ENCODE measurements at regions not wholly inside any gene's neighbourhood (a gene's known extent, or its start where the extent isn't known, plus 50 kb on each side); places are given as distances from the start of the nearest gene placed in this dataset.

GRCh38 chr2:188102881-188103280 lies 188.8 kb upstream of the GULP1 start:
- FAIRE-seq (no peak), DNase-seq (ENCODE audit: low spot score in 2 of 2) (no peak)

DNA sequence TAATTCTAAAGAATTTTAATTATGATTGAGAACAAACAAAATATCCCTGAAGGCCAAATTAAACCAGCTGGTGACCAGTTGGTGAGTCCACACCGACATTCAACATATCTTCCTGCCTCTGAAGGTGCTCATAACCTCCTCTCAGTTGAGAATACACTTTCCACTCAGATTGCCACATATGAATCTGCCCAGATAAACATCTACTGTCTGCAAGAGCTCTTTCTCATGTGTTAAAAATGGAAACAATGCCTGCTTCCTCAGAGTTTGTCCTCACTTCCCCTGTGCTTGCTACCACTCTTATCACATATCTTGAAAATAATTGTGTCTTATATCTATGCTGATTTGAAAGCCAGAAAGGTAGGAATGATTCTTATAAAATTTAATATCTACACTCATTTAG lies 177.7 kb upstream of the GULP1 start:
- no peak for FAIRE-seq
- no peak for DNase-seq (ENCODE audit: low spot score in 2 of 2)

- FAIRE-seq (no peak), DNase-seq (ENCODE audit: low spot score in 2 of 2) (no peak)
Measured at GRCh38 chr2:188117706-188118105, 174.0 kb upstream of the GULP1 start.

GRCh38 chr2:188118431-188118830 lies 173.2 kb upstream of the GULP1 start:
- FAIRE-seq (no peak), DNase-seq (ENCODE audit: low spot score in 2 of 2) (no peak)

GRCh38 chr2:188119112-188119838 lies 172.4 kb upstream of the GULP1 start:
- FAIRE-seq, result no peak

GRCh38 chr2:188122985-188123384 lies 168.7 kb upstream of the GULP1 start:
- FAIRE-seq, result no peak
- no peak for DNase-seq (ENCODE audit: low spot score in 2 of 2)

More at GRCh38 chr2:188119112-188119838, 172.4 kb upstream of the GULP1 start:
- no peak for DNase-seq (ENCODE audit: low spot score in 2 of 2)

DNA sequence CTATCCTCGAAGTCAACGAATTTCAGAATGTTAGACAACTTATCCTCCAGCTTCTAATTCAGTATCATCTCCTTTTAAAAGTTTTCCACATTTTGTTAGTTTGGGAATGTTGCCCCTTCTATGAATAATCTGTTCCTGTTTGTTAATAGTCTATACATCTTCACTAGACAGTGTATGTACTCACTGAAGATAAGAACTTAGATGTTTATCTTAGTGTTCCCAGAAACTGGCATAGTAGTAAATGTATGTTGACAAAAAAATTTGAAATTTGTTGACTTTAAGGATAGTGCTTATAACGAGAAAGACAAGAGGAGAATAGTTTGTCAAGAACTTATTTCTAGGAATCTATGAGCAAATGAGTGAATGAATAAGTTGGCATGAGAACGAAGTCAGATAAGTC lies 162.0 kb upstream of the GULP1 start:
- DNase-seq (ENCODE audit: low spot score in 2 of 2), result no peak
- FAIRE-seq, result no peak

DNA sequence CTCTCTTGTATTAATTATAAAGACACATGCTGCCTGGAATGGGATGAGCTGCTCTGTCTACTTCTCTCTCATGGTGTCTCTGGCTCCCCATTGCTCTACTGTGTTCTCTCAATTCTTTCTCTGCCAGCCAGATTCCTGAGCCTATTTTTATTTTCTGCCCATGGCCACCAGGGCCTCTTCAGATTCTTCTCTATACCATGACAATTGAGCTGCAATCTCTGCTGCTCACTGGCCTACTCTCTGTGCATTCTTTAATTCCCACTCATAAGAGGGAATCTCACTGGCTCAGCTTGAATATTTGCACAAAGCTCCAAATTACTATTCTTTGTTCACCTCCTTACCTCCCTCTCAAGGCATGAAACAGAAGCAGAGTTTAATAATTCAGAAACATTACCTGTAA lies 161.4 kb upstream of the GULP1 start:
- FAIRE-seq (no peak), DNase-seq (ENCODE audit: low spot score in 2 of 2) (no peak)

- DNase-seq (ENCODE audit: low spot score in 2 of 2) (no peak), FAIRE-seq (no peak)
Measured at GRCh38 chr2:188131281-188131680, 160.4 kb upstream of the GULP1 start.

DNA sequence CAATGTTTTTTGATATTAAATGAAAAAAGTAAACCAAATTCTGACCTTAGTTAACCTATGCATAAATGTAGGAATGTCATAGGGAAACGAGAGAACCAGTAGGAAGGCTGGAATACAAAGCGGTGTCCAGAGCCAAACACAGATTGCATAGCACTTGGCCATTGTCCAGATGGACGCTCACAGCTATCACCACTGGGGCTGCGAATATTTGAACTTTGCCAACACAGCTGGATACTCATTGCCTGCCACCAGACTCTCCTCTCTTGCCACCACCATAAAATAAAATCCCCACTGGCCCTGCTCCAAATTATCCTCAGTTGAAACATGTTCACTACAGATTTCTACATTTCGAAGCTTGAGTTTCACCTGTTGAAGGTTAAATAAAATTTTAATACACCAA lies 159.3 kb upstream of the GULP1 start:
- FAIRE-seq (no peak), DNase-seq (ENCODE audit: low spot score in 2 of 2) (no peak)

DNA sequence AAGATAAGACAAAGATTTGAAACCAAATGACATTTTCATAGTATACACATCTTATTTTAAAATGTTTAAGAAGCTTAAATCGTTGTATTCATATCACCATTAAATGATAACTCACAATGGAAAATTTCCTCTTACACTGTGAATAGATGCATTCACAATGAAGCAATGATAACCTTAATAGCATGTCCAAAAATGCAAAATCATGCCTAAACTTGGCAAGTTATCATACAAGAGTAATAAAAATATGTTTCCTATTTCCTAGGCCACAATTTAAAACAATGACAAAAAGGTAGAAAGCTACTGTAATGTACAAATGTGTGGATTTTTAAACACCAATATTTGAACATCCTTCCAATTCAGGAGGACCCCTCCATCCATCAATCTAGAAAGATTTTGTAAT lies 157.4 kb upstream of the GULP1 start:
- FAIRE-seq (no peak), DNase-seq (ENCODE audit: low spot score in 2 of 2) (no peak)

GRCh38 chr2:188138313-188138712 lies 153.4 kb upstream of the GULP1 start:
- FAIRE-seq (no peak), DNase-seq (ENCODE audit: low spot score in 2 of 2) (no peak)

DNA sequence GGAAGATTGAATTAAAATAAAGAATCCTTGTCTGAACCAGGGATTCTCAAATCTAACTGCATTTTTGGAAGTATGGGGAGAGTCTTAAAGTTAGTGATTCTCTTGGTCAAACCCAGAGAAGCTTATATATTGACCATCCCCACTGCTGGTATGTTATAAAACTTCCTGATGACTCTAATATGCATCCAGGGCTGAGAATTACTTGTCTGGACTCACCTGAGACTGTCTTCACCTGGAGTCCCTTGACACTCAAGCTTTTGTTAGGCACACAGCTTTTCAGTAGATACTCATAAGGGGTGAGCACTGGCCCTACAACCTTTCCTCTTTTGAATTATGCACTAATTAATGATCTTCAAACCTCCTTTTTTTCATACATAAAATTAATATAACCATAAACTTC lies 149.6 kb upstream of the GULP1 start:
- no peak for DNase-seq (ENCODE audit: low spot score in 2 of 2)
- no peak for FAIRE-seq

DNA sequence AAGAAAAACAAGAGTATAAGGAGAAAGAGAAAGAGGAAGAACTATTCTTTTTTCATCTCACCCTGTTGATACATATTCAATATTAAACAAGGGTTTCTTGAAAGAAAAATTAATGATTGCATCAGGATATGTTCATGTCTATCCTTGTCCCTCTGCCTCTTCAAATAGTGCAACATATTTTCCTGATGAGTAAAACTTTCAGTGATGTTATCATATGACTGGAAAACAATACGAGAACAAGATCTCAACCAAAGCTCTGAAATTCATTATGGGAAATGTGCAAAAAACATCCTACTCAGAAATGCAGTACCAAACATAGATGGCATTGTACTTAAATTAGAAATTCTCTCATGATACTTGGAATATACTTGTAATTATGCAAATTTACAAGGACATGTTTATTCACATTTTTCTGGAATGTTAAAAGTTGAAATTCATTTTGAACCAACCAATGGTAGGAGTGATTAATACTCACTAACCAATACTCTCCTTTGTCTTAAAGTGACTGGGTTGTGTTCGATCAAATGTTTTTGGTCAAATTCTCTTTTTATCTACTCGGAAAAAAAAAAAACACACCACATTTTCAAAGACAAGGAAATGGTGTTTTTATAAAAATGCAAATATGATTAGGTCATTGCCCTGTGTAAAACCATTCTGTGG lies 148.9 kb upstream of the GULP1 start:
- DNase-seq (ENCODE audit: low spot score in 2 of 2) (no peak), FAIRE-seq (no peak)

- FAIRE-seq (no peak), DNase-seq (ENCODE audit: low spot score in 2 of 2) (no peak)
Measured at GRCh38 chr2:188145885-188146284, 145.8 kb upstream of the GULP1 start.

DNA sequence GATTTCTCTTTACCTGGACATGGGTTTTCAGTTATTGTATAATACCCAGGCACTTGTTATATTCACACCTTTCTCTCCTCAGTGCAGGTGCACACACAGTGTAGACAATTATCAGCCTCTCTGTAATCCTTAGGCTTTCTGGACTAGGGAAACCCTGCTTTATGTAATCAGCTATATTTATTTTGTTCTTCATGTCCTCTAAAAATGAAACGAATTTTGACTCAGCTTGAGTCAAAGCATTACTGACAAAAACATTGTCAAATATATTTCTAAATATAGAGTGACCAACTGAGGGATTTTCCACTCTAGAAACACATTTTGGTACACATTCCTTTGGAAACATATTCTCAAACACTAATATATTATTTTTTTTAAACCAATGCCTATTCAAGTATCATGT lies 144.8 kb upstream of the GULP1 start:
- no peak for FAIRE-seq
- DNase-seq (ENCODE audit: low spot score in 2 of 2), result no peak

GRCh38 chr2:188151670-188152069 lies 140.0 kb upstream of the GULP1 start:
- DNase-seq (ENCODE audit: low spot score in 2 of 2) (no peak), FAIRE-seq (no peak)

DNA sequence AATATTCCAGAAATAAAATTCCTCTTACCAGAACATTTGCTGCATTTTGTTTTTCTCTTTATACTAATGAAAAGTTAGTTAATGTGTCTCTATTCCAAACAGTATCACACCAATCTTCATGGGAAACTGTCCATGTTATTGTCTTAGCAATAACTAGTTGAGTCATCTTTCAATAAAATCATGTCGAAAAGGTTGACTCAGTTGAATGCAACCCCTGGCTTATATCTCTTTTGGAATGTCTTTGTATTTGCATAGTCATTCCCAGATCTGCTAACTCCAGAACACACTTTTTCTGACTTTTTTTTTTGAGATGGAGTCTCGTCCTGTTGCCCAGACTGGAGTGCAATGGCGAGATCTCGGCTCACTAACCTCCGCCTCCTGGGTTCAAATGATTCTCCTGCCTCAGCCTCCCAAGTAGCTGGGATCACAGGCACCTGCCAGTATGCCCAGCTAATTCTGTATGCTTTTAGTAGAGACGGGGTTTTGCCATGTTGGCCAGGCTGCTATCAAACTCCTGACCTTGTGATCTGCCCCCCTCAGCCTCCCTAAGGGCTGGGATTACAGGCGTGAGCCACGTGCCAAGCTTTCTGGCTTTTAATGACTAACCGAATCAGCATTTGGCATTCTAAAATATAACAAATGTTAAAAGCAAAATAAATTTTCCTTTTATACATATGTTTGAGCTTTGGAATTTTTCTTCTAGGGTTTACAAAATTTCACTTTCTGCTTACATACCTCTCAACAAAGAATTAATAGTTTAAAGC lies 133.2 kb upstream of the GULP1 start:
- FAIRE-seq, result no peak
- DNase-seq (ENCODE audit: low spot score in 2 of 2), result no peak

GRCh38 chr2:188159484-188159883 lies 132.2 kb upstream of the GULP1 start:
- no peak for FAIRE-seq

GRCh38 chr2:188170356-188170755 lies 121.3 kb upstream of the GULP1 start:
- no peak for FAIRE-seq
- DNase-seq (ENCODE audit: low spot score in 2 of 2), result no peak

More at GRCh38 chr2:188159484-188159883, 132.2 kb upstream of the GULP1 start:
- no peak for DNase-seq (ENCODE audit: low spot score in 2 of 2)

- DNase-seq (ENCODE audit: low spot score in 2 of 2) (no peak), FAIRE-seq (no peak)
Measured at GRCh38 chr2:188176620-188177019, 115.1 kb upstream of the GULP1 start.

All from frontal cortex (tissue), 3 donors.